Urinary bladder (tissue), 3 donors: ENCODE measurements at regions not wholly inside any gene's neighbourhood (a gene's known extent, or its start where the extent isn't known, plus 50 kb on each side); places are given as distances from the start of the nearest gene placed in this dataset.

Source experiments
- DNase-seq: peaks from one replicate; pipeline ENCODE4 v3.0.0-alpha.2; 2015; ENCODE audit errors: extremely low spot score
- H3K27ac ChIP-seq: one replicate; pipeline ENCODE4 v1.5.1; 2013; ENCODE audit warnings: low read depth, mild to moderate bottlenecking, moderate library complexity
- H3K36me3 ChIP-seq: one replicate; pipeline ENCODE4 v1.6.1; 2013; ENCODE audit warnings: mild to moderate bottlenecking, moderate library complexity; ENCODE audit not compliant: insufficient read depth
- H3K4me1 ChIP-seq: one replicate; pipeline ENCODE4 v1.6.1; 2013; ENCODE audit warnings: mild to moderate bottlenecking, moderate library complexity; ENCODE audit not compliant: insufficient read depth
- H3K4me3 ChIP-seq: one replicate; pipeline ENCODE4 v1.5.1; 2013; ENCODE audit warnings: low read depth, low read length
- WGBS: extraction: QIAGEN DNeasy Blood & Tissue Kit; methylation state at CpG from one replicate; pipeline ENCODE4 v1.1.7; 2013; 5-methylcytosine and 5-hydroxymethylcytosine counted together
- donor health status: healthy with polysubstance abuse.
- donor health status: healthy.

- Histone ChIP-seq H3K4me1 (peaks cover 2% of the 10 kb centered on the region), H3K4me3 (no peak overlapping the region), H3K36me3 (no peaks in the 10 kb centered on the region), H3K27ac (no peak overlapping the region)
- WGBS = 71% methylated on average over 6 of the region's 6 CpGs
- no peak for DNase-seq
Observed at GRCh38 chr17:72411124-72411563, 290.3 kb downstream of the SOX9 start.

- WGBS = 49% methylated on average over 5 of the region's 5 CpGs
- Histone ChIP-seq H3K27ac (no peak overlapping the region), H3K4me3 (no peak overlapping the region), H3K4me1 (no peaks in the 10 kb centered on the region), H3K36me3 (no peaks in the 10 kb centered on the region)
- DNase-seq = no peak
Observed at GRCh38 chr17:72412650-72413076, 291.8 kb downstream of the SOX9 start.

GRCh38 chr17:72413077-72414031, 292.5 kb downstream of the SOX9 start:
- H3K4me1 ChIP-seq = no peaks in the 10 kb centered on the region
- DNase-seq = no peak
- H3K36me3 ChIP-seq = no peaks in the 10 kb centered on the region
- H3K4me3 ChIP-seq = no peak overlapping the region
- no peak overlapping the region for H3K27ac ChIP-seq
- WGBS = 89% methylated on average over 23 of the region's 23 CpGs

GRCh38 chr17:72414032-72414396, 293.2 kb downstream of the SOX9 start:
- Histone ChIP-seq H3K4me3 (no peak overlapping the region), H3K4me1 (no peaks in the 10 kb centered on the region), H3K27ac (no peak overlapping the region), H3K36me3 (no peaks in the 10 kb centered on the region)
- no peak for DNase-seq
- WGBS = 93% methylated on average over 5 of the region's 5 CpGs

- no peaks in the 10 kb centered on the region for H3K36me3 ChIP-seq
- WGBS = 79% methylated on average over 9 of the region's 9 CpGs
- H3K4me1 ChIP-seq = no peaks in the 10 kb centered on the region
- no peak for DNase-seq
- no peak overlapping the region for H3K27ac ChIP-seq
- no peak overlapping the region for H3K4me3 ChIP-seq
Observed at GRCh38 chr17:72414967-72415853, 294.4 kb downstream of the SOX9 start.

GRCh38 chr17:72416054-72416675, 295.3 kb downstream of the SOX9 start:
- Histone ChIP-seq H3K27ac (no peak overlapping the region), H3K36me3 (no peaks in the 10 kb centered on the region), H3K4me3 (no peak overlapping the region), H3K4me1 (no peaks in the 10 kb centered on the region)
- WGBS = 54% methylated on average over 6 of the region's 6 CpGs
- DNase-seq = no peak

- Histone ChIP-seq H3K4me1 (no peaks in the 10 kb centered on the region), H3K27ac (no peak overlapping the region), H3K36me3 (no peaks in the 10 kb centered on the region), H3K4me3 (no peak overlapping the region)
- DNase-seq = no peak
Observed at GRCh38 chr17:72416905-72417304, 296.1 kb downstream of the SOX9 start.

- H3K4me1 ChIP-seq = no peaks in the 10 kb centered on the region
- H3K27ac ChIP-seq = no peak overlapping the region
- no peak overlapping the region for H3K4me3 ChIP-seq
- WGBS = 94% methylated on average over 2 of the region's 2 CpGs
- H3K36me3 ChIP-seq = no peaks in the 10 kb centered on the region
- DNase-seq = no peak
Observed at GRCh38 chr17:72417627-72418026, 296.8 kb downstream of the SOX9 start.

- Histone ChIP-seq H3K36me3 (no peaks in the 10 kb centered on the region), H3K27ac (no peak overlapping the region), H3K4me1 (no peaks in the 10 kb centered on the region), H3K4me3 (no peak overlapping the region)
- no peak for DNase-seq
- WGBS = 75% methylated on average over 11 of the region's 11 CpGs
Observed at GRCh38 chr17:72419866-72420774, 299.3 kb downstream of the SOX9 start.

- 90% methylated on average over 8 of the region's 8 CpGs for WGBS
- no peaks in the 10 kb centered on the region for H3K36me3 ChIP-seq
- H3K27ac ChIP-seq = no peak overlapping the region
Observed at GRCh38 chr17:72420775-72421127, 299.9 kb downstream of the SOX9 start.

GRCh38 chr17:72421128-72422092, 300.6 kb downstream of the SOX9 start:
- WGBS = 73% methylated on average over 11 of the region's 11 CpGs
- no peaks in the 10 kb centered on the region for H3K36me3 ChIP-seq
- no peak for DNase-seq
- no peaks in the 10 kb centered on the region for H3K4me1 ChIP-seq
- no peak overlapping the region for H3K4me3 ChIP-seq
- no peak overlapping the region for H3K27ac ChIP-seq

More at GRCh38 chr17:72420775-72421127, 299.9 kb downstream of the SOX9 start:
- Histone ChIP-seq H3K4me3 (no peak overlapping the region), H3K4me1 (no peaks in the 10 kb centered on the region)
- DNase-seq = no peak

- WGBS = 93% methylated on average over 1 of the region's 1 CpG
- DNase-seq = no peak
- Histone ChIP-seq H3K36me3 (no peaks in the 10 kb centered on the region), H3K4me1 (no peaks in the 10 kb centered on the region), H3K27ac (no peak overlapping the region), H3K4me3 (no peak overlapping the region)
Observed at GRCh38 chr17:72422204-72422504, 301.3 kb downstream of the SOX9 start.
